IMR-90 (cell line): ENCODE measurements at regions not wholly inside any gene's neighbourhood (a gene's known extent, or its start where the extent isn't known, plus 50 kb on each side); places are given as distances from the start of the nearest gene placed in this dataset.

Source experiments
- ATAC-seq: fragments of 200-7000 bp; cut with Tn5 transposase; 2 replicates; pipeline ENCODE4 v1.9.1; 2020; ENCODE audit warnings: low read depth, mild to moderate bottlenecking, moderate library complexity
- BruUV-seq: library from RNA; stranded (reverse); fragments of 400-500 nt; replicated peaks from 2 replicates; lab custom pipeline; 2021; lab: Mats Ljungman, UMichigan
- CTCF ChIA-PET: fragments of 300-600 bp; formaldehyde crosslinking; extraction: SDS; loops from one replicate; lab custom pipeline; 2021; ENCODE audit warnings: antibody characterized with exemption; lab: Yijun Ruan, JAX
- POLR2A ChIA-PET: fragments of 300-600 bp; sonication (Branson Sonifier 250); formaldehyde crosslinking; loops from one replicate; lab custom pipeline; 2022; ENCODE audit warnings: antibody characterized with exemption; ENCODE audit not compliant: unreplicated experiment; lab: Charles Lee
- DNase-seq: peaks from one replicate; pipeline ENCODE4 v3.0.0; 2013
- H2AFZ ChIP-seq: replicated peaks from 2 replicates; pipeline ENCODE3; 2013; ENCODE audit warnings: low read length, mild to moderate bottlenecking; ENCODE audit not compliant: poor library complexity
- H2AK5ac ChIP-seq: 2 replicates; pipeline ENCODE4 v1.6.1; 2013; ENCODE audit warnings: low read depth, low read length, inconsistent platforms
- H2AK9ac ChIP-seq: replicated peaks from 2 replicates; pipeline ENCODE3; 2013; ENCODE audit warnings: mild to moderate bottlenecking, low read depth, low read length, moderate library complexity; ENCODE audit not compliant: poor library complexity
- H2BK120ac ChIP-seq: 2 replicates; pipeline ENCODE4 v1.6.1; 2013; ENCODE audit warnings: low read depth, low read length, inconsistent platforms
- H2BK15ac ChIP-seq: 3 replicates; pipeline ENCODE4 v1.6.1; 2013; ENCODE audit warnings: low read depth, low read length, inconsistent platforms
- H2BK20ac ChIP-seq: 2 replicates; pipeline ENCODE4 v1.6.1; 2013; ENCODE audit warnings: low read depth, mild to moderate bottlenecking, inconsistent platforms, low read length, moderate library complexity
- H2BK5ac ChIP-seq: 2 replicates; pipeline ENCODE4 v1.6.1; 2013; ENCODE audit warnings: mild to moderate bottlenecking, low read depth, low read length, inconsistent platforms; ENCODE audit not compliant: poor library complexity, severe bottlenecking
- H3K14ac ChIP-seq: replicated peaks from 2 replicates; pipeline ENCODE4 v1.6.1; 2013; ENCODE audit warnings: low read depth, low read length, inconsistent platforms
- H3K18ac ChIP-seq: 2 replicates; pipeline ENCODE4 v1.6.1; 2013; ENCODE audit warnings: low read depth, low read length, control low read depth
- H3K23ac ChIP-seq: 2 replicates; pipeline ENCODE4 v1.6.1; 2013; ENCODE audit warnings: low read depth, low read length, inconsistent platforms
- H3K27ac ChIP-seq: 2 replicates; pipeline ENCODE4 v1.5.1; 2013; ENCODE audit warnings: mild to moderate bottlenecking, control low read depth, low read length; ENCODE audit not compliant: insufficient read depth
- H3K27me3 ChIP-seq: 2 replicates; pipeline ENCODE4 v1.6.1; 2013; ENCODE audit warnings: low read length; ENCODE audit not compliant: control insufficient read depth, insufficient read depth
- H3K36me3 ChIP-seq: 2 replicates; pipeline ENCODE4 v1.6.1; 2013; ENCODE audit warnings: low read length, mixed read lengths; ENCODE audit not compliant: control insufficient read depth, insufficient read depth
- H3K4ac ChIP-seq: 2 replicates; pipeline ENCODE4 v1.6.1; 2013; ENCODE audit warnings: low read depth, low read length, inconsistent platforms
- H3K4me1 ChIP-seq: 2 replicates; pipeline ENCODE4 v1.6.1; 2013; ENCODE audit warnings: low read length, mixed read lengths; ENCODE audit not compliant: control insufficient read depth, insufficient read depth
- H3K4me2 ChIP-seq: 2 replicates; pipeline ENCODE4 v1.6.1; 2013; ENCODE audit warnings: low read depth, mild to moderate bottlenecking, control low read depth, low read length, moderate library complexity
- H3K4me3 ChIP-seq: 2 replicates; pipeline ENCODE4 v1.5.1; 2013; ENCODE audit warnings: low read depth, mild to moderate bottlenecking, control low read depth, low read length, moderate library complexity; ENCODE audit not compliant: insufficient read depth
- H3K56ac ChIP-seq: 2 replicates; pipeline ENCODE4 v1.6.1; 2013; ENCODE audit warnings: low read length, inconsistent platforms; ENCODE audit not compliant: insufficient read depth; ENCODE audit errors: extremely low read depth
- H3K79me1 ChIP-seq, 2 experiments: 2 replicates each; pipeline ENCODE4 v1.6.1; 2013; ENCODE audit warnings: low read length in 2 of 2, inconsistent platforms in 1 of 2, low read depth in 1 of 2
- H3K9ac ChIP-seq: 2 replicates; pipeline ENCODE4 v1.6.1; 2013; ENCODE audit warnings: low read depth, low read length, control low read depth
- H3K9me1 ChIP-seq: 2 replicates; pipeline ENCODE4 v1.6.1; 2013; ENCODE audit warnings: low read length, inconsistent platforms; ENCODE audit not compliant: insufficient read depth
- H3K9me3 ChIP-seq: 2 replicates; pipeline ENCODE4 v1.6.1; 2013; ENCODE audit warnings: low read length; ENCODE audit not compliant: control insufficient read depth, insufficient read depth
- H4K20me1 ChIP-seq: 2 replicates; pipeline ENCODE4 v1.6.1; 2013; ENCODE audit warnings: low read length, inconsistent platforms; ENCODE audit not compliant: insufficient read depth
- H4K5ac ChIP-seq: 2 replicates; pipeline ENCODE4 v1.6.1; 2013; ENCODE audit warnings: mild to moderate bottlenecking, low read depth, low read length, control low read depth
- H4K8ac ChIP-seq, 2 experiments: 2 replicates each; pipeline ENCODE4 v1.6.1; 2013; ENCODE audit warnings: low read depth in 2 of 2, low read length in 2 of 2, control low read depth in 1 of 2, inconsistent platforms in 1 of 2
- H4K91ac ChIP-seq: 2 replicates; pipeline ENCODE4 v1.6.1; 2013; ENCODE audit warnings: low read depth, low read length, inconsistent platforms; ENCODE audit not compliant: insufficient read depth
- BHLHE40 ChIP-seq: fragments of 150-350 bp; IDR thresholded peaks from 2 replicates; pipeline ENCODE4 v1.6.1; 2016; ENCODE audit warnings: mild to moderate bottlenecking, low read depth, low read length
- CEBPB ChIP-seq: IDR thresholded peaks from 2 replicates; pipeline ENCODE4 v1.6.1; 2012; ENCODE audit warnings: low read depth, low read length, improper control_type of control experiment
- CTCF ChIP-seq: conservative IDR thresholded peaks from 2 replicates; pipeline ENCODE4 v1.5.1; 2012; ENCODE audit warnings: mild to moderate bottlenecking, low read depth, low read length, improper control_type of control experiment
- ELK1 ChIP-seq: fragments of 150-350 bp; IDR thresholded peaks from 2 replicates; pipeline ENCODE4 v1.6.1; 2016; ENCODE audit warnings: low read depth, mild to moderate bottlenecking, low read length, moderate library complexity, borderline replicate concordance
- FOS ChIP-seq: fragments of 150-350 bp; IDR thresholded peaks from 2 replicates; pipeline ENCODE4 v1.6.1; 2016; ENCODE audit warnings: low read depth, low read length
- MAFK ChIP-seq: IDR thresholded peaks from 2 replicates; pipeline ENCODE4 v1.6.1; 2012; ENCODE audit warnings: low read depth, low read length, improper control_type of control experiment
- MAZ ChIP-seq: IDR thresholded peaks from 2 replicates; pipeline ENCODE4 v1.6.1; 2012; ENCODE audit warnings: low read depth, mild to moderate bottlenecking, low read length, improper control_type of control experiment, moderate library complexity, borderline replicate concordance
- MXI1 ChIP-seq: IDR thresholded peaks from 2 replicates; pipeline ENCODE4 v1.6.1; 2012; ENCODE audit warnings: low read depth, mild to moderate bottlenecking, low read length, moderate library complexity, borderline replicate concordance
- POLR2A ChIP-seq: IDR thresholded peaks from 2 replicates; pipeline ENCODE4 v1.6.1; 2012; ENCODE audit warnings: mild to moderate bottlenecking, low read depth, low read length
- RAD21 ChIP-seq: IDR thresholded peaks from 2 replicates; pipeline ENCODE4 v1.6.1; 2012; ENCODE audit warnings: low read length, improper control_type of control experiment
- RCOR1 ChIP-seq: IDR thresholded peaks from 2 replicates; pipeline ENCODE4 v1.6.1; 2012; ENCODE audit warnings: mild to moderate bottlenecking, low read length, improper control_type of control experiment; ENCODE audit not compliant: insufficient replicate concordance
- USF2 ChIP-seq: fragments of 150-350 bp; IDR thresholded peaks from 2 replicates; pipeline ENCODE4 v1.6.1; 2017; ENCODE audit warnings: mild to moderate bottlenecking, antibody characterized with exemption, low read length, low read depth
- WGBS, 2 experiments: methylation state at CpG; one replicate each; pipeline versions ENCODE4 v1.1.5 to v1.1.7; 2013; ENCODE audit warnings: missing lambda C conversion rate in 2 of 2; ENCODE audit not compliant: insufficient read length in 1 of 2; ENCODE audit errors: extremely low coverage in 2 of 2; 5-methylcytosine and 5-hydroxymethylcytosine counted together
- dilution Hi-C: fragments of 300-500 bp; cut with HindIII; formaldehyde crosslinking; loops from one replicate; pipeline ENCODE4 v1.14.3; 2018; ENCODE audit warnings: low sequenced_read_pairs; ENCODE audit not compliant: unreplicated experiment
- in situ Hi-C: fragments of 300-500 bp; cut with MboI; formaldehyde crosslinking; loops from 3 replicates; pipeline ENCODE4 v1.14.3; 2019; ENCODE audit warnings: low sequenced_read_pairs, inconsistent platforms, mixed read lengths
- intact Hi-C: fragments of 100-400 bp; cut with micrococcal nuclease; formaldehyde crosslinking; loops from 2 replicates; pipeline ENCODE4 v1.10.0; 2022

- no peak overlapping the region for H3K14ac ChIP-seq
- no peak for DNase-seq
- ATAC-seq: no peak
- no peak overlapping the region for H2BK120ac ChIP-seq
- no peak overlapping the region for H2BK5ac ChIP-seq
- H3K36me3 ChIP-seq: no peaks in the 10 kb centered on the region
- H3K18ac ChIP-seq: no peak overlapping the region
- BruUV-seq: no TSS peak
- H3K79me1 ChIP-seq: no peaks in the 10 kb centered on the region
- no CpG with 5 or more reads among the region's 3 CpGs for WGBS, 2 experiments
- H3K4me2 ChIP-seq: no peak overlapping the region
- H3K4me3 ChIP-seq: no peak overlapping the region
- H2AK5ac ChIP-seq: no peak overlapping the region
- H4K8ac ChIP-seq: no peak overlapping the region
- no peak for TF ChIP-seq RAD21
- no peak for TF ChIP-seq BHLHE40
- no peak for TF ChIP-seq USF2
- no peak for TF ChIP-seq FOS
- no peak for TF ChIP-seq ELK1
- TF ChIP-seq RCOR1: no peak
- TF ChIP-seq CTCF: no peak
- no peak for TF ChIP-seq CEBPB
- TF ChIP-seq MAFK: no peak
- TF ChIP-seq POLR2A: no peak
- TF ChIP-seq MAZ: no peak
- TF ChIP-seq MXI1: no peak
- no peak overlapping the region for H3K27ac ChIP-seq
- no peak overlapping the region for H2BK20ac ChIP-seq
- no peak overlapping the region for H3K4ac ChIP-seq
- H3K56ac ChIP-seq: no peak overlapping the region
- POLR2A ChIA-PET: no interaction called here
- H3K27me3 ChIP-seq: no peaks in the 10 kb centered on the region
- no peak overlapping the region for H4K5ac ChIP-seq
- H3K4me1 ChIP-seq: no peaks in the 10 kb centered on the region
- no peak overlapping the region for H3K23ac ChIP-seq
- no peak overlapping the region for H2BK15ac ChIP-seq
- no peak overlapping the region for H4K91ac ChIP-seq
- CTCF ChIA-PET: interaction anchor here (0.7 kb wide), 1 partner anchor 9 kb away, joined by 3 read pairs; no protein-coding TSS in a partner anchor
- H2AFZ ChIP-seq: no peak overlapping the region
- intact Hi-C loops (no loop called here), in situ Hi-C loops (no loop called here), dilution Hi-C loops (no loop called here)
- no peaks in the 10 kb centered on the region for H4K20me1 ChIP-seq
- H3K9me1 ChIP-seq: no peaks in the 10 kb centered on the region
- H3K9ac ChIP-seq: no peak overlapping the region
- H2AK9ac ChIP-seq: no peak overlapping the region
- H3K9me3 ChIP-seq: peaks cover 13% of the 10 kb centered on the region; the same call in 1 of the 2 replicates
Measured at GRCh38 chrX:57984620-57985019, 74.4 kb upstream of the ZXDA start.
